GM19372 (cell line): ENCODE measurements at regions not wholly inside any gene's neighbourhood (a gene's known extent, or its start where the extent isn't known, plus 50 kb on each side); places are given as distances from the start of the nearest gene placed in this dataset.
"Not testable (repeated sequence)": the region's sequence is repeated elsewhere in the genome, so short reads cannot be mapped to it uniquely, and the experiment has no call there.

Experiments
- ATAC-seq: cut with Tn5 transposase; IDR thresholded peaks from one replicate; pipeline ENCODE4 v1.9.1; 2021; ENCODE audit warnings: mild to moderate bottlenecking, low read depth, moderate library complexity; ENCODE audit not compliant: unreplicated experiment

DNA sequence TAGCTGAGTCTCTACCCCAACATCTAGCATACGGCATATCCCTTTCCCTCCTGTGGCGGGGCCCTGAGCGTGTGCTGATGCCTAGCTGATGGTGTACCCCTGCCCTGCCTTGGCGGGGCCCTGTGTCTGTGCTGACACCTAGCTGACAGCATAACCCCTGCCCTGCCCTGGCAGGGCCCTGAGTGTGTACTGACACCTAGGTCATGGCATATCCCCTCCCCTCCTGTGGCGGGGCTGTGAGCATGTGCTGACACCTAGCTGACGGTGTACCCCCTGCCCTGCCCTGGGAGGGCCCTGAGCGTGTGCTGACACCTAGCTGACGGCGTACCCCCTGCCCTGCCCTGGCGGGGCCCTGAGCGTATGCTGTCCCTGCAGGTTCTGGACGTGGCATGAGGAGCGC, 414.0 kb upstream of the AMELY start:
- ATAC-seq = no peak

DNA sequence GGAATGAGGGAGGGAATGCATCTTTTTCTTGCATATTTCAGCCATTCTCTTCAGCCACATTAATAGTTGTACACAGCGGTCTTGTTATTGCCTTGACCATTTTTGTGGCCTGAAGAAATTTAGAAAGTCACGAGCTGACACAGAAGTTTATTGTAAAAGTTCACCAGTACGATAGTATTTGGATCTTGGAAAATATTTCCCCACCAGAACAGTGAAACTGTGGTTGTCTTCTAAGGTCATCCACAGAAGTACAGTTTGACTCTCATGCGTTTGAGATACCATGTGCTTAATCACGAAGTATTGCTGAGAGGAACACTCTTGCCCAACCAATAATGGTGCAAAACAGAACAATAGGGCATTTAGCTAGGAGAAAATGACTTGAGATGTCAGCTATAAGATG, 409.2 kb upstream of the AMELY start:
- ATAC-seq = no peak

- ATAC-seq = not testable (repeated sequence)
Measured at GRCh38 chrY:7320171-7320570, 408.6 kb upstream of the AMELY start.

GRCh38 chrY:7318122-7318521, 406.6 kb upstream of the AMELY start:
- no peak for ATAC-seq

- no peak for ATAC-seq
Measured at GRCh38 chrY:7317571-7317970, 406.0 kb upstream of the AMELY start.

GRCh38 chrY:7310482-7311269, 399.1 kb upstream of the AMELY start:
- no peak for ATAC-seq

DNA sequence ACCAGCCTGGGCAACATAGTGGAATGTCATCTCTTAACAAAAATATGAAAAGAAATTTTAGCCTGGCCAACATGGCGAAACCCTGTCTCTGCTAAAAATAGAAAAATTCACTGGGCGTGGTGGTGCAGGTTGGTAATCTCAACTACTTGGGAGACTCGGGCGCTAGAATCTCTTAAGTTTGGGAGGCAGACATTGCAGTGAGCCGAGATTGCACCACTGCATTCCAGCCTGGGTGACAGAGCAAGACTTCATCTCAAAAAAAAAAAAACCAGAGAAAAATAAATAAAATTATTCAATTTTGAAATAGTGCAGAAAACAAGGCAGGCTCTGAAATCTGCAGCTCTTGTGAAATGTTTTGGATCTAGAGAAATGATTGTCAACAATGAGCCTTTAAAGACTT, 397.3 kb upstream of the AMELY start:
- ATAC-seq = no peak

DNA sequence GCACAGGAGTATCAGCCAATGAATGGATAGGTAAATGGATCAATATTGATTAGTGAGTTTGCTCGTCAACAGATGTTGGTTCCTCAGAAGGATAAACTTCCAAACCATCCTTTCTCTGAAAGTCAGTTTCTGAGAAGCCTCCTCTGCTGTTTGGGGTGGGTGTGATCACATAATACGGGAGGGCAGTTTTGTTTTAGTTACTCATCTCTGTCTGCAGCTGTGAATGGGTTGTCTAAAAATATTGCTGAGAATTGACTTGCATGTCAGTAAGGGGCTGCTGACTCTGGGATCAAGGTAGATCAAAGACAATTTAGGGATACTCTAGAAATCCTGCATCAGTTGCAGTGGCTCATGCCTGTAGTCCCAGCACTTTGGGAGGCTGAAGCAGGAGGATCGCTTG, 390.8 kb upstream of the AMELY start:
- ATAC-seq = no peak

- ATAC-seq = no peak
Measured at GRCh38 chrY:7299960-7300359, 388.4 kb upstream of the AMELY start.

- no peak for ATAC-seq
Measured at GRCh38 chrY:7292113-7292512, 380.6 kb upstream of the AMELY start.

DNA sequence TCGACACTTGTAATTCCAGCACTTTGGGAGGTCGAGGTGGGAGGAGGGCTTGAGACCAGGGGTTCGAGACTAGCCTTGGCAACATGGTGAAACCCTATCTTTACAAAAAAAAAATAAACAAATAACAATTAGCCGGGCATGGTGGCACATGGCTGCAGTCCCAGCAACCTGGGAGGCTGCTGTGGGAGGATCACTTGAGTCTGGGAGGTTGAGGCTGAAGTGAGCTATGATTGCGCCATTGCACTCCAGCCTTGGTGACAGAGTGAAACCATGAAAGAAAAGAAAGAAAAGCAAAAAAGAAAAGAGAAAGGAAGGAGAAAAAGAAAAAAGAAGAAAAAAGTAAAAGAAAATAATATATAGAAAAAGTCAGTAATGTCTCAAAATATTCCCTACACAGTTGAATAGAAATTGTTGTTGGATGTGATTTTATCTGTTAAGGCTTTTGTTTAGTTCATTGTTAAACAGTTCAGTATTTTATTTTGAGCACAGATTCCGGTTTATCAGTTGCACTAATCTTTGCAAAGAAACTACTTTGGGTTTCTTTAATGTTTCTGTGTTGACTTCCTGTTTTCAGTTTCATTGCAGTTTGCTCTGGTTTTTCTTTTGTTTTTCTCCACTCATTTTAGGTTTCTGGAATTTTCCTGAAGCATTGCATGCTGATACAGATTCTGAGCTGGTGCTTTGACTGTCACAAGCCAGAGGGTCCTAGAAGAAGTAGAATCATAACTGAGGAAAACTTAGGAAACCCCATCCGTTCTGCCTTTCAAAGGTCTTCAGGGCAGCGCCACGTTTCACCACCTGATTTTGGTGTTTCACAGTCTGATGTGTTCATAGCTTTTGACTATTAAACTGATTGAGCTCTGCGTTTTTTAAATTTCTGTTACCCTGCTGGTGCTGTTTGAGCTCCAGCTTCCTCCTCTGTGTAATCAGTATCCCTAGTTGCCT, 378.6 kb upstream of the AMELY start:
- ATAC-seq = peak; percentile 79

- ATAC-seq = no peak
Measured at GRCh38 chrY:7288611-7289010, 377.1 kb upstream of the AMELY start.

GRCh38 chrY:7287963-7288362, 376.4 kb upstream of the AMELY start:
- not testable (repeated sequence) for ATAC-seq

- ATAC-seq = no peak
Measured at GRCh38 chrY:7285388-7285787, 373.8 kb upstream of the AMELY start.

- no peak for ATAC-seq
Measured at GRCh38 chrY:7283001-7283400, 371.4 kb upstream of the AMELY start.

GRCh38 chrY:7280151-7280740, 368.7 kb upstream of the AMELY start:
- ATAC-seq = not testable (repeated sequence)

DNA sequence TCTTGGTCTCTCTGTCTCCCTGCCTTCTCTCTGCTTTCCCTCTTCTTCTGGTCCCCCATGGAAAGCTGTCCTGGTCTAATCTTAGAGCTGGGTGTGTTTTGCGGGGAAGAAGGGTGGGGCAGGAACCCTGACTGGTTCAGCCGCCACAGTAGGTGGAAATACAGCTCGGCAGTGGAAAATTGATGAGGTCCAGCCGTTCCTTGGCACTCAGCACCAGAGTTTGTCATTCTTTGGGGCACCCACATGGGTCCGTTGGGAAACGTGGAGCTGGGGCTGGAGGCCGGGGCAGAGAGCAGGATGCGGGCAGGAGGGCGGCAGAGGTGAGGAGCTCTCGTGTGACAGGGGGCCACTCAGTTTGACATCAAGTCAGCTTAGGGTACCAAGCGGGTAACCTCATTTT, 364.2 kb upstream of the AMELY start:
- no peak for ATAC-seq

- no peak for ATAC-seq
Measured at GRCh38 chrY:7275014-7275413, 363.5 kb upstream of the AMELY start.

GRCh38 chrY:7274369-7274913, 362.9 kb upstream of the AMELY start:
- peak; percentile 17 for ATAC-seq

DNA sequence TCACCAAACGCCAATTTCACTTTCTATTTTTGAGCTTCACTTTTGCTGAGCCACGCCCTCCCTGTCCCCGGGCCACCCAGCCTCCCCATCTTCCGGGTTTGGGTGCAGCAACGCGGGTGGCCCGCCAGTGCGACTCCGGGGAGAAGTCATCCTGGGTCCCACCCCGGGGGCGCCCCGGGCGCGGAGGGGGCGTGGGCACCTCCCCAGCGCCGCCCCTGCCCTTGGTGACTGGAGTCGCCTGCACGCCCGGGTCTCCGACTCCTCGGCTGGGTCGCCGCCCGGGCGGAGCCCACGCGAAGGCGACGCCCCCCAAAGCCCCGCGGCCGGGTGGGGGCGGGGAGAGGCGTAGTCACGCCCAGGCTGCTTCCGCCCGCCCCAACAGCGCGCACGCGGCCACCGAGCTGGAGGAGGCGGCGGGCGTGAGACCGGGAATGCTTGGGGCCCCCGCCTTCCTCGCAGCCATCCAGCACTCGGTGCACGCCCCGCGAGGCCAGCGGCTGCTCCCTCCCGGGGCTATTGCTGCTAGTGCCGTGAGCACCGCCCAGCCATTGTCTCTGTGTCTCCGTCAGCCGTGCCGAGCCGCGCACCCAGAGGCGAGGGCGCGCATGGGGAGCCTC, 362.1 kb upstream of the AMELY start:
- peak; percentile 68 for ATAC-seq
